ENCODE measurements at regions not wholly inside any gene's neighbourhood (a gene's known extent, or its start where the extent isn't known, plus 50 kb on each side); places are given as distances from the start of the nearest gene placed in this dataset.

- no peak for DNase-seq (ENCODE audit: low spot score)
Observed at GRCh38 chr7:15855525-15856109, 169.1 kb upstream of the MEOX2 start.

- DNase-seq (ENCODE audit: low spot score) = no peak
Observed at GRCh38 chr7:15854841-15855524, 168.5 kb upstream of the MEOX2 start.

- no peak for DNase-seq (ENCODE audit: low spot score)
Observed at GRCh38 chr7:15853832-15854470, 167.5 kb upstream of the MEOX2 start.

GRCh38 chr7:15851201-15851600 lies 164.7 kb upstream of the MEOX2 start:
- no peak for DNase-seq (ENCODE audit: low spot score)

- no peak for DNase-seq (ENCODE audit: low spot score)
Observed at GRCh38 chr7:15848901-15849300, 162.4 kb upstream of the MEOX2 start.

GRCh38 chr7:15848362-15848761 lies 161.9 kb upstream of the MEOX2 start:
- DNase-seq (ENCODE audit: low spot score) = no peak

GRCh38 chr7:15845868-15846267 lies 159.4 kb upstream of the MEOX2 start:
- no peak for DNase-seq (ENCODE audit: low spot score)

GRCh38 chr7:15845461-15845860 lies 159.0 kb upstream of the MEOX2 start:
- DNase-seq (ENCODE audit: low spot score) = no peak

GRCh38 chr7:15839416-15840100 lies 153.1 kb upstream of the MEOX2 start:
- DNase-seq (ENCODE audit: low spot score) = no peak

- no peak for DNase-seq (ENCODE audit: low spot score)
Observed at GRCh38 chr7:15838265-15838664, 151.8 kb upstream of the MEOX2 start.

- DNase-seq (ENCODE audit: low spot score) = no peak
Observed at GRCh38 chr7:15837306-15837950, 150.9 kb upstream of the MEOX2 start.

- DNase-seq (ENCODE audit: low spot score) = no peak
Observed at GRCh38 chr7:15836651-15837050, 150.2 kb upstream of the MEOX2 start.

- no peak for DNase-seq (ENCODE audit: low spot score)
Observed at GRCh38 chr7:15836041-15836440, 149.6 kb upstream of the MEOX2 start.

- no peak for DNase-seq (ENCODE audit: low spot score)
Observed at GRCh38 chr7:15834446-15834845, 148.0 kb upstream of the MEOX2 start.

- DNase-seq (ENCODE audit: low spot score) = no peak
Observed at GRCh38 chr7:15832996-15833395, 146.5 kb upstream of the MEOX2 start.

GRCh38 chr7:15831606-15832005 lies 145.1 kb upstream of the MEOX2 start:
- DNase-seq (ENCODE audit: low spot score) = no peak

GRCh38 chr7:15829691-15830090 lies 143.2 kb upstream of the MEOX2 start:
- DNase-seq (ENCODE audit: low spot score) = no peak

GRCh38 chr7:15828881-15829280 lies 142.4 kb upstream of the MEOX2 start:
- no peak for DNase-seq (ENCODE audit: low spot score)

- DNase-seq (ENCODE audit: low spot score) = no peak
Observed at GRCh38 chr7:15821484-15822427, 135.3 kb upstream of the MEOX2 start.

GRCh38 chr7:15820319-15820718 lies 133.8 kb upstream of the MEOX2 start:
- no peak for DNase-seq (ENCODE audit: low spot score)

- DNase-seq (ENCODE audit: low spot score) = no peak
Observed at GRCh38 chr7:15816835-15817426, 130.4 kb upstream of the MEOX2 start.

Data from COLO829 (cell line).